K562 (cell line): ENCODE measurements at regions not wholly inside any gene's neighbourhood (a gene's known extent, or its start where the extent isn't known, plus 50 kb on each side); places are given as distances from the start of the nearest gene placed in this dataset.
A peak's percentile ranks its signal among the peaks of the same experiment; 100 is the strongest.

Experiments
- HMGXB4 ChIP-seq: sonication (generic); formaldehyde crosslinking; IDR thresholded peaks from 2 replicates; pipeline ENCODE4 v1.8.1; 2023; ENCODE audit warnings: mild to moderate bottlenecking, missing genetic modification reagents
- RAD21 ChIP-seq, 2 experiments: fragments of 250-450 bp in 1 of 2; fragments of 450-650 bp in 1 of 2; sonication (Bioruptor Pico) in 1 of 2; formaldehyde crosslinking in 1 of 2; IDR thresholded peaks in 1 of 2; conservative IDR thresholded peaks in 1 of 2; 2 replicates each; pipeline versions ENCODE4 v1.4.0 to v1.8.0; 2020 to 2022; ENCODE audit warnings: mild to moderate bottlenecking in 2 of 2, moderate library complexity in 1 of 2
- RBM25 ChIP-seq: fragments of 200-400 bp; formaldehyde crosslinking; IDR thresholded peaks from 2 replicates; pipeline ENCODE4 v1.6.1; 2018; ENCODE audit warnings: low read length, low read depth, moderate library complexity; ENCODE audit not compliant: severe bottlenecking
- ZNF384 ChIP-seq: IDR thresholded peaks from 2 replicates; pipeline ENCODE4 v1.6.1; 2012; ENCODE audit warnings: low read depth, low read length, improper control_type of control experiment
- ZNF740 ChIP-seq, 3 experiments: fragments of 200-800 bp in 1 of 3; sonication (Bioruptor generic) in 1 of 3; sonication (generic) in 1 of 3; formaldehyde crosslinking in 1 of 3; IDR thresholded peaks; 2 replicates each; pipeline versions ENCODE4 v1.6.1 to v1.8.0; 2016 to 2022; ENCODE audit warnings: mild to moderate bottlenecking in 2 of 3, missing compliant biosample characterization in 2 of 3, missing genetic modification characterization in 2 of 3, missing genetic modification reagents in 1 of 3

GRCh38 chr5:157994906-157995519 lies 136.1 kb upstream of the CLINT1 start:
- TF ChIP-seq RBM25 (no peak), RAD21 (CRISPR knock-in tag; conservative IDR thresholded peaks at IDR 0.05 in 1 of 2, IDR thresholded peaks at IDR 0.05 in 1 of 2) (peak; percentile 80 to 84), ZNF384 (no peak), HMGXB4 (CRISPR knock-in tag) (no peak), ZNF740 (CRISPR knock-in tag; IDR thresholded peaks at IDR 0.05) (no peak), ZNF740 (tag; IDR thresholded peaks at IDR 0.05) (no peak)
